K562 (cell line): ENCODE measurements at regions not wholly inside any gene's neighbourhood (a gene's known extent, or its start where the extent isn't known, plus 50 kb on each side); places are given as distances from the start of the nearest gene placed in this dataset.

ENCODE experiments used
- ATAC-seq: fragments of 200-7000 bp; cut with Tn5 transposase; 3 replicates; pipeline ENCODE4 v1.9.1; 2020; ENCODE audit warnings: moderate library complexity
- BruUV-seq: library from RNA; stranded (reverse); fragments of 400-500 nt; replicated peaks from 2 replicates; lab custom pipeline; 2021; lab: Mats Ljungman, UMichigan
- CTCF ChIA-PET: fragments of 300-600 bp; formaldehyde crosslinking; extraction: SDS; loops from one replicate; lab custom pipeline; 2021; ENCODE audit warnings: low intra/inter-chr PET ratio; lab: Yijun Ruan, JAX
- POLR2A ChIA-PET: fragments of 300-600, 350-650 bp; sonication (Branson Sonifier 250); formaldehyde crosslinking; extraction: SDS; loops from one replicate; lab custom pipeline; 2021; ENCODE audit warnings: antibody characterized with exemption, inconsistent platforms; lab: Yijun Ruan, JAX
- DNase-seq, 4 experiments: peaks; one replicate each; pipeline versions ENCODE4 v3.0.0 to v3.0.0-alpha.2; 2011 to 2018; ENCODE audit warnings: low spot score in 3 of 4, mixed read lengths in 3 of 4; ENCODE audit errors: extremely low read depth in 1 of 4
- FAIRE-seq: peaks from 2 replicates; lab custom pipeline; 2011; peaks lifted over from hg19 to GRCh38; lab: Jason Lieb, UNC
- H2AFZ ChIP-seq: 2 replicates; pipeline ENCODE4 v1.6.0; 2011; ENCODE audit warnings: low read depth, low read length, control low read depth, inconsistent platforms
- H3K27ac ChIP-seq: fragments of 200-600 bp; 3 replicates; pipeline ENCODE4 v1.8.0; 2011; ENCODE audit warnings: low read depth, mild to moderate bottlenecking, control low read depth, inconsistent platforms, low read length, moderate library complexity, mixed read lengths; ENCODE audit errors: extremely low read depth
- H3K27me3 ChIP-seq, 2 experiments: fragments of 300-600 bp in 1 of 2; 2 replicates in 1 of 2; 3 replicates in 1 of 2; pipeline versions ENCODE4 v1.6.0 to v1.8.0; 2011; ENCODE audit warnings: inconsistent platforms in 2 of 2, low read length in 2 of 2, mild to moderate bottlenecking in 1 of 2, mixed read lengths in 1 of 2, moderate library complexity in 1 of 2; ENCODE audit not compliant: control insufficient read depth in 2 of 2, insufficient read depth in 2 of 2
- H3K36me3 ChIP-seq: fragments of 300-600 bp; 3 replicates; pipeline ENCODE4 v1.8.0; 2011; ENCODE audit warnings: mild to moderate bottlenecking, low read length, inconsistent platforms; ENCODE audit not compliant: control insufficient read depth, insufficient read depth
- H3K4me1 ChIP-seq, 2 experiments: fragments of 200-600 bp in 1 of 2; replicated peaks in 1 of 2; 2 replicates in 1 of 2; 3 replicates in 1 of 2; pipeline versions ENCODE4 v1.5.1 to v1.8.0; 2011; ENCODE audit warnings: inconsistent platforms in 2 of 2, low read length in 2 of 2, mild to moderate bottlenecking in 1 of 2, mixed read lengths in 1 of 2, moderate library complexity in 1 of 2; ENCODE audit not compliant: control insufficient read depth in 2 of 2, insufficient read depth in 2 of 2
- H3K4me2 ChIP-seq: 2 replicates; pipeline ENCODE4 v1.6.1; 2011; ENCODE audit warnings: low read length, control low read depth, inconsistent platforms, mixed read lengths; ENCODE audit not compliant: insufficient read depth
- H3K4me3 ChIP-seq: fragments of 200-600 bp; sonication (generic), shearing (Covaris generic); 2 replicates; pipeline ENCODE4 v1.5.1; 2016; ENCODE audit warnings: control low read depth, inconsistent platforms
- H3K79me2 ChIP-seq: fragments of 200-600 bp; 3 replicates; pipeline ENCODE4 v1.8.0; 2011; ENCODE audit warnings: low read length, inconsistent platforms; ENCODE audit not compliant: control insufficient read depth, insufficient read depth
- H3K9ac ChIP-seq, 2 experiments: 2 replicates each; pipeline versions ENCODE4 v1.6.0 to v1.6.1; 2011; ENCODE audit warnings: low read depth in 2 of 2, low read length in 2 of 2, control low read depth in 1 of 2, inconsistent platforms in 1 of 2, mild to moderate bottlenecking in 1 of 2, mixed read lengths in 1 of 2; ENCODE audit not compliant: insufficient read depth in 1 of 2
- H3K9me1 ChIP-seq: one replicate; pipeline ENCODE4 v1.6.0; 2011; ENCODE audit warnings: inconsistent platforms, mild to moderate bottlenecking, low read length, moderate library complexity; ENCODE audit not compliant: control insufficient read depth, insufficient read depth
- H3K9me3 ChIP-seq: replicated peaks from 2 replicates; pipeline ENCODE4 v1.5.1; 2011; ENCODE audit warnings: low read depth, low read length, inconsistent platforms; ENCODE audit not compliant: control insufficient read depth, insufficient read depth
- H4K20me1 ChIP-seq: replicated peaks from 2 replicates; pipeline ENCODE4 v1.6.1; 2011; ENCODE audit warnings: low read length, inconsistent platforms, mixed read lengths; ENCODE audit not compliant: control insufficient read depth, insufficient read depth
- BRD4 ChIP-seq: fragments of 200-600 bp; sonication (generic); IDR thresholded peaks from 2 replicates; pipeline ENCODE4 v1.6.1; 2017; ENCODE audit warnings: inconsistent platforms
- CHD4 ChIP-seq: fragments of 200-600 bp; sonication (generic); IDR thresholded peaks from 3 replicates; pipeline ENCODE4 v1.6.1; 2012; ENCODE audit warnings: low read depth, mild to moderate bottlenecking, mixed read lengths, low read length, inconsistent platforms; ENCODE audit not compliant: insufficient read depth, insufficient replicate concordance, poor library complexity, severe bottlenecking
- CREB3 ChIP-seq: fragments of 450-650 bp; conservative IDR thresholded peaks from 2 replicates; pipeline ENCODE4 v1.6.1; 2016; ENCODE audit warnings: missing genetic modification characterization, low read depth, mild to moderate bottlenecking, missing compliant biosample characterization, moderate library complexity
- EWSR1 ChIP-seq: fragments of 450-650 bp; IDR thresholded peaks from 2 replicates; pipeline ENCODE4 v1.6.1; 2018; ENCODE audit warnings: borderline replicate concordance, mild to moderate bottlenecking, low read depth, moderate library complexity; ENCODE audit not compliant: partially characterized antibody
- HMG20B ChIP-seq: fragments of 250-450 bp; sonication (Bioruptor Pico); IDR thresholded peaks from 2 replicates; pipeline ENCODE4 v1.5.0; 2021; ENCODE audit warnings: mild to moderate bottlenecking
- JUN ChIP-seq, 2 experiments: sonication (generic) in 1 of 2; formaldehyde crosslinking in 1 of 2; IDR thresholded peaks; 2 replicates each; pipeline versions ENCODE4 v1.6.1 to v1.8.0; 2012 to 2022; ENCODE audit warnings: borderline replicate concordance in 2 of 2, mild to moderate bottlenecking in 2 of 2, improper control_type of control experiment in 1 of 2, low read depth in 1 of 2, low read length in 1 of 2, missing genetic modification reagents in 1 of 2
- JUNB ChIP-seq: fragments of 450-650 bp; formaldehyde crosslinking; conservative IDR thresholded peaks from 2 replicates; pipeline ENCODE4 v1.4.0; 2020; ENCODE audit warnings: mild to moderate bottlenecking
- KAT8 ChIP-seq: fragments of 450-650 bp; IDR thresholded peaks from 2 replicates; pipeline ENCODE4 v1.6.1; 2016; ENCODE audit warnings: low read depth, mild to moderate bottlenecking
- MTA2 ChIP-seq: fragments of 450-650 bp; IDR thresholded peaks from 2 replicates; pipeline ENCODE4 v1.6.1; 2016; ENCODE audit warnings: low read depth
- MYNN ChIP-seq, 2 experiments: sonication (generic); formaldehyde crosslinking in 1 of 2; IDR thresholded peaks; 2 replicates each; pipeline versions ENCODE4 v1.5.0 to v1.6.1; 2016 to 2020; ENCODE audit warnings: antibody characterized with exemption in 1 of 2, missing genetic modification reagents in 1 of 2
- NR0B1 ChIP-seq: fragments of 450-650 bp; IDR thresholded peaks from one replicate; pipeline ENCODE4 v1.6.1; 2018; ENCODE audit warnings: mild to moderate bottlenecking, moderate library complexity; ENCODE audit not compliant: partially characterized antibody
- RBM15 ChIP-seq: fragments of 200-400 bp; formaldehyde crosslinking; IDR thresholded peaks from 2 replicates; pipeline ENCODE4 v1.6.1; 2018; ENCODE audit warnings: mild to moderate bottlenecking, low read length, moderate library complexity; ENCODE audit not compliant: insufficient read depth
- ZBTB11 ChIP-seq, 3 experiments: fragments of 200-800 bp in 1 of 3; fragments of 250-450 bp in 1 of 3; fragments of 450-650 bp in 1 of 3; sonication (Bioruptor Pico) in 1 of 3; sonication (Bioruptor generic) in 1 of 3; formaldehyde crosslinking in 1 of 3; IDR thresholded peaks; 2 replicates each; pipeline versions ENCODE4 v1.6.1 to v1.8.0; 2016 to 2022; ENCODE audit warnings: mild to moderate bottlenecking in 2 of 3, missing genetic modification characterization in 2 of 3, missing compliant biosample characterization in 1 of 3, moderate library complexity in 1 of 3
- ZNF175 ChIP-seq: fragments of 200-800 bp; sonication (Bioruptor generic); IDR thresholded peaks from 2 replicates; pipeline ENCODE4 v1.6.1; 2016; ENCODE audit warnings: low read depth, mild to moderate bottlenecking, missing genetic modification characterization, missing compliant biosample characterization
- WGBS: fragments of 100-300 bp; shearing (Covaris generic); methylation state at CpG from one replicate; pipeline ENCODE4 v1.1.6; 2016; ENCODE audit warnings: low coverage, mixed read lengths; ENCODE audit not compliant: insufficient coverage; ENCODE audit errors: missing lambda C conversion rate; 5-methylcytosine and 5-hydroxymethylcytosine counted together
- in situ Hi-C: fragments of 300-500 bp; cut with MboI; formaldehyde crosslinking; loops from 4 replicates; pipeline ENCODE4 v1.15.0; 2018; ENCODE audit warnings: inconsistent platforms, mixed read lengths
- intact Hi-C: fragments of 100-400 bp; cut with micrococcal nuclease; formaldehyde crosslinking; loops from 2 replicates; pipeline ENCODE4 v1.14.2; 2022

- Histone ChIP-seq H3K79me2 (no peaks in the 10 kb centered on the region), H2AFZ (no peak overlapping the region), H3K27me3 (peaks cover 18 to 58% of the 10 kb centered on the region in 2 experiments), H3K9me1 (no peaks in the 10 kb centered on the region), H3K4me1 (peaks cover 0 to 7% of the 10 kb centered on the region in 2 experiments; a peak in 3 of 5 replicates), H4K20me1 (no peaks in the 10 kb centered on the region), H3K36me3 (no peaks in the 10 kb centered on the region), H3K4me3 (no peak overlapping the region), H3K4me2 (no peak overlapping the region), H3K9ac (no peak overlapping the region), H3K27ac (no peak overlapping the region), H3K9me3 (no peaks in the 10 kb centered on the region)
- ChIA-PET POLR2A (no interaction called here), CTCF (no interaction called here)
- no peak for FAIRE-seq
- no peak for ATAC-seq
- no TSS peak for BruUV-seq
- intact Hi-C loops: no loop called here
- TF ChIP-seq JUN (IDR thresholded peaks at IDR 0.05; ENCODE audit: borderline replicate concordance, low read depth, low read length) (no peak), JUN (CRISPR knock-in tag; IDR thresholded peaks at IDR 0.05; ENCODE audit: borderline replicate concordance) (no peak), HMG20B (no peak), NR0B1 (no peak), CHD4 (no peak), MTA2 (no peak), JUNB (CRISPR knock-in tag) (no peak), BRD4 (no peak), CREB3 (no peak), ZNF175 (CRISPR knock-in tag) (no peak), EWSR1 (no peak), KAT8 (no peak), MYNN (IDR thresholded peaks at IDR 0.05) (no peak), MYNN (CRISPR knock-in tag; IDR thresholded peaks at IDR 0.05) (no peak), RBM15 (no peak), ZBTB11 (CRISPR knock-in tag; IDR thresholded peaks at IDR 0.05) (no peak)
- WGBS: 1% methylated on average over 6 of the region's 6 CpGs
- in situ Hi-C loops: no loop called here
- DNase-seq: no peak
Observed at GRCh38 chr6:14278446-14278845, 160.9 kb downstream of the CD83 start.
